OCI-LY7 (cell line): ENCODE measurements at regions not wholly inside any gene's neighbourhood (a gene's known extent, or its start where the extent isn't known, plus 50 kb on each side); places are given as distances from the start of the nearest gene placed in this dataset.

Experiments used
- CTCF ChIP-seq: fragments of 200-600 bp; sonication (generic); conservative IDR thresholded peaks from 2 replicates; pipeline ENCODE4 v1.5.1; 2014; ENCODE audit warnings: mild to moderate bottlenecking, antibody characterized with exemption, low read length, moderate library complexity, mixed read lengths
- EZH2phosphoT487 ChIP-seq: fragments of 200-600 bp; sonication (generic); IDR thresholded peaks from 2 replicates; pipeline ENCODE4 v1.6.1; 2018; ENCODE audit warnings: low read depth, borderline replicate concordance, mild to moderate bottlenecking, mixed run types, antibody characterized with exemption, low read length, moderate library complexity, mixed read lengths

DNA sequence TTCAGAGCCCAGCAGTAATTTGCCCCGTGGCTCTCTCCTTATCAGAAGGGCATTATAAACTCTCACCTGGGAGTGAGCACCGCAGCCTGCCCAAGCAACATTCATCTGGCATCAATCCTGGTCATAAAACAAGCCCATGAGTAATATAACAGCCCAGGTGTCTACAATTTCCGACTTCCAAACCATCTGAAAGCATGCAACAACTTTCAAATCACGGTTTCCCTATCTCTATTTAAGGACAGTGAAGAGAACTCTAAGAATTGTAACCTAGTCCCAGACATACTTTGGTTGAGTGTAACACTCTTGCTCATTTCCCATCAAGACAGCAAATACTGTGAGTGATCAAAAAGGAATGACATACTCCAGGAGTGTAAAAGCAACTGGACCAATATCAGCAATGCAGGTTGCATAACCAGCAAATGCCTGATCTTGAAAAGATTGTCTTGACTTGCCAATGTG, 487.4 kb upstream of the SOX9 start:
- TF ChIP-seq CTCF (no peak), EZH2phosphoT487 (no peak)
